NCI-H1694 treated with DMSO at 0.1 percent for 48 hours (cell line): ENCODE measurements at regions not wholly inside any gene's neighbourhood (a gene's known extent, or its start where the extent isn't known, plus 50 kb on each side); places are given as distances from the start of the nearest gene placed in this dataset.

Experiments
- DNase-seq: peaks from one replicate; lab custom pipeline; 2025; lab: John Stamatoyannopoulos, UW

GRCh38 chr2:12110481-12110880 is 364.0 kb downstream of the LPIN1 start:
- DNase-seq = no peak

DNA sequence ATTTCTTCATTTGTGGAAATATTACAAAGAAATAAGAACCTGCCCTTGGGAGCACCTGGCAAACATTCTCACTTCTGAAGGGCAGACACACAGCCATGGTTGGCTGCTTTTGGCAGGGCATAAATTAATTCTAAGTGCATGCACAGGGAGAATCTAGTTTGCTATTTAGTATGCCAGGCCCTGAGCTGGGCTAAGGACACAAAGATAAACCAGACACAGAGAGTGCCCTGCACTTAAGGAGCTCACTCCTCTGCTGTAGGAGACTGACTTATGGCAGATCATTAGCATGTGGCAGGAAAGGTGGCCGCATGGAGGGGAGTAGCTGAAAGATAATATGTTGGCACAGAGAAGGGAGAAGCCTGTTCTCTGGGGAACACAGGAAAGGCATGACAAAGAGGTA is 367.0 kb downstream of the LPIN1 start:
- DNase-seq = no peak

- no peak for DNase-seq
Observed at GRCh38 chr2:12114816-12115215, 368.4 kb downstream of the LPIN1 start.

DNA sequence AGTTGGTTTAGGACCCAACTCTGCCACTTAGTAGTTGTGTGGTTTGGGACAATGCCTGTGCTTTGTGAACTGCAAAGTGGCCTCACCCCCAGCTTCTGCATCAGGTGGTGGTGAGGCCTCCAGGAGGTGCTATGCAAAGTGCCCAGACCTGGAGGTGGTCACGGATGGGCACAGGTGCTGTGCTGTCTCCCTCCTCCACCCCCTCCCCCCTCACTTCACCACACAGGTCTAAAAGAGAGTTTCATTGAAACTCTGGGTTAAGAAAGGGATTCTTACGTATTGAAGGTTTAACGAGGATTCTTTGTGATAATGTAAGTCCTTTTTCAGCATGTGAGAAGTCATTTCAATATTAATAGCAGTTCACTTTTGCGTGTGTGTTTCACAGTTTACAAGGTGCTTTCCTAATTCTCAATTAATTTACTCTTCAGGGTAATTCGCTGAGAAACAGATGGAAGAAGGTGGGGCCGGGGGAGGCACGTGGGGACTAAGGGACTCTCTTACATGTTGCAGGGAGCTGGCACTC is 369.9 kb downstream of the LPIN1 start:
- DNase-seq = no peak

DNA sequence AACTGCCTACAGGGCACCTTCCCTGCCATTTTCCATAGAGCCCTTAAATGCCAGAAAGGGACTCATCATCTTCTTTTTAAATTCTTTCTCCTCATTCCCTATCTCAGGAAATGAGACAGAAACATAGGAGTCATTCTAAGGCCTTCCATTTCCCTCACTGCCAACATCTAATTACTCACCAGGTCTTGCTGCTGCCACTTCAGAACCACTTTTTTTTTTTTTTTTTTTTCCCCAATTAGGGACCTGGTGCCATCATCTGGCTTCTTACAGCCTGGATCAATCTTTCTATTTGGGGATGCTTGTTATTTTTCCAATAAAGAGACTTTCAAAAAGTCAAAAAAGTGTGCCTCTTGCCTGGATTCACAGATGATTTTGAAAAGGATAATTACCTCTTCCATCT is 373.4 kb downstream of the LPIN1 start:
- no peak for DNase-seq

GRCh38 chr2:12120281-12121150 is 374.1 kb downstream of the LPIN1 start:
- DNase-seq = no peak

GRCh38 chr2:12124790-12125189 is 378.4 kb downstream of the LPIN1 start:
- DNase-seq = peak; percentile 90

DNA sequence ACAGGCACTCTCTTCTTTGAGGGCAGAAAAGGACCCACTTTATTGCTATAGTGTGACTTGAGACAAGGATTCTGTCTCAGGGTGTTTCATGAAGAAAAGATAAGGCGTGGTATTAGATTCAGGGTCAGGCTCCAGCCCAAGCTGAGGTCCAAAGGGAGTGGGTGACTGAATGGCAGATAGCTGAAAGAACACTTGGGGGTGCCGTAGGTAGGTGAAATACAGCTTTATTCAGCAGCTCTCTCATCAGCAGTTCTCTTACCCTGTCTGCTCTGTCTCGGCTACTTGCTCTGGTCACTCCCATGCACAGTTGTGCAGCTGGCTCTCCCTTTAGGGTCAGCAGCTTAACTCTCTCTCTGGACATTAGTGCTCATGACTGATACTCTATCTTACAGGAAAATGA is 379.9 kb downstream of the LPIN1 start:
- no peak for DNase-seq

DNA sequence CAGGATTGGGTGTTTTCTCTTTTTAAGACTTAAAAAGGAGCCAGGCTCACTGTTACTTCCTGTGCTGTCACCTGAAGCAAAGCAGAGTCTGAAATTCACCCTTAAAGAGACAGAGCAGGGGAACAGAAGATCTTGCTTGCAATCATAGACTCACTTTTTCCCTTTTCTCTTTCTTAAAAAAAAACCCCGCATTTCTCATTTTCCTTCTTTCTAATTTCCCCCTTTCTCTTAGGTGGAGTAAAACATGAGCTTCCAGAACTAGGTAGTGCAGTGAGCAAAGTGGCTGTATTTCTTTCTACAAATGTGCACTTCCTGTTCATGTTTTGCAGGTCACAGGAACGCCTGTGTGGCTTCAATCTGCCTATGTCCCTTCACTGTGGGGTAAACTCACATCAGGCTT is 381.2 kb downstream of the LPIN1 start:
- no peak for DNase-seq

DNA sequence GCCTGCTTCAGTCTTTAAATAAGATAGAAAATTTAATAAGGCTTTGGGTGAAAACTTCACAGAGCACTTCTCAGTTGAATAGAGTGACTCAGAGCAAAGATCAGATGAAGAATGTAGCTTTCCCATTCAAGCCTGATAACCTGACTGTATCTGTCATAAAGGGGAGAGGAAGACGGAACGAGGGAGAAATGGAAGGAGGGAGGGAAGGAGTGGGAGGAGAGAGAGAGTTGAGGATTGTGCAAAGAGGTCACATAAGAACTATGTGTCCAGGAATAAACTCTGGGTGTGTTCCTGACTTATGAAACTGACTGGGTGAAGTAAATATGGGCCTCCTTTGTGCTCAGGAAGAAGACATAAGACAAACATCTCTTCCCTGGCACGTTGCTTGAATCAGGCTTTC is 385.5 kb downstream of the LPIN1 start:
- DNase-seq = no peak

DNA sequence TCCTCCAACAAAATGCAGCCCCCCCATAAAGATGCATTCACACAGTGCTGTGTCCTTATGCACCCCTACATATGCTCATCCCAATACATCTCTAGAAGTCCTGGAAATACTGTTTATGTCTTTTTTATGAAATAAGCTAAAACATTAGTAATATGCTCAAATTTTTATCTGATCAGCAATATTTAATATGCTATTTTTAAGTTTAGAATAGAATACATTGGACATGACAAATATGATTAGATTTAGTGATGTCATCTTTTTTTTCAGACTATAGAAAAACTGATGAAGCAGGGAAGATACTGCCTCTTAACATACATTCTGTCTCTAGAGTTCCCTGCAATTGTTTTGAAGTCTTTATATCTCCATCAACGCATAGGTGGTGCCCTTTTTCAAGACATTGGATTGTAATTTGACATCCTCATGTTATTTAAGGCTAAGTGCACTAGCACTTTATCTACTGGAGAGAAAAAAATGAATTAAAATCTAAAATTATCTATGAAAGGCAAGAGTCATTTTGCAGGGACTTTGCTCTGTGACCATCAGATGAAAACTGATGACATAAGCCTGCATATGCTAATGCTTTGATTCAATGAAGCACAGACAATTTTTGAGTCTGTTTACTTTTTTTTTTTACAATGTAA is 395.3 kb downstream of the LPIN1 start:
- DNase-seq = peak; percentile 53

GRCh38 chr2:12151716-12152115 is 405.3 kb downstream of the LPIN1 start:
- DNase-seq = no peak

DNA sequence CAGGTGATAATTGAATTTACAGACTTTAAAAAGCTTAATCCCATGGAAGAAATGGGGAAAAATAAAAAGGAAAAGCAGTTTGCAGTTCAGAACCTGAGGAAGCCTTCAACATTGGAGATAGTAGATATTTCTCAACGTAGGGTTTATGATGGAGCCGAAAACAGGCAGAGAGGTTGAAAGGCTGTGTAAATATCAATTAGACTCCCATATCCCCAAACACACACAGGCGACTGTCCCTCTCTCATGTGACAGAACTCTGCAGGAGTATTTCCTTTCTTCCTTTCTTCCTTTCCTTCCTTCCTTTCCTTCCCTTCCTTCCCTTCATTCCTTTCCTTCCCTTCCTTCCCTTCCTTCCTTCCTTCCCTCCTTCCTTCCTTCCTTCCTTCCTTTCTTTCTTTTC is 406.5 kb downstream of the LPIN1 start:
- no peak for DNase-seq

GRCh38 chr2:12155303-12156051 is 409.0 kb downstream of the LPIN1 start:
- no peak for DNase-seq

- no peak for DNase-seq
Observed at GRCh38 chr2:12156349-12156748, 409.9 kb downstream of the LPIN1 start.

DNA sequence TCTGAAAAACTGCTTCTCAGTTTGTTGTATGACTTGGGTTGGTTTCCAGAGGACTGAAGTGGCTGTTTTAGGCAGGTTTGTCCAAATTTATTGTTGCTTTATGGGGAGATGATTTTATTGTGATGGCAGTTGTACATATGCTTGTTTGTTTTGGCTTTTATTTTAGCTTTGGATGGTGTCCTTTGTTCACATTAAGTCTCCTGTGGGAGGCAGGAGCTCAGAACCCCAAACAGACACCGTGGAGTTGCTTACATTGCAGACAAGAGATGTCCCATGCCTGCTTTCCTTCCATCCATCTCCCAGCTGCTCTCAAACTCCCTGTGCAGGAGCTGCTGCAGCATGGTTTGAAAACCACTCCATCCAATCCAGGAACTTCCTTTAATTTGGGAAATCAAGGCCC is 414.7 kb downstream of the LPIN1 start:
- DNase-seq = no peak

DNA sequence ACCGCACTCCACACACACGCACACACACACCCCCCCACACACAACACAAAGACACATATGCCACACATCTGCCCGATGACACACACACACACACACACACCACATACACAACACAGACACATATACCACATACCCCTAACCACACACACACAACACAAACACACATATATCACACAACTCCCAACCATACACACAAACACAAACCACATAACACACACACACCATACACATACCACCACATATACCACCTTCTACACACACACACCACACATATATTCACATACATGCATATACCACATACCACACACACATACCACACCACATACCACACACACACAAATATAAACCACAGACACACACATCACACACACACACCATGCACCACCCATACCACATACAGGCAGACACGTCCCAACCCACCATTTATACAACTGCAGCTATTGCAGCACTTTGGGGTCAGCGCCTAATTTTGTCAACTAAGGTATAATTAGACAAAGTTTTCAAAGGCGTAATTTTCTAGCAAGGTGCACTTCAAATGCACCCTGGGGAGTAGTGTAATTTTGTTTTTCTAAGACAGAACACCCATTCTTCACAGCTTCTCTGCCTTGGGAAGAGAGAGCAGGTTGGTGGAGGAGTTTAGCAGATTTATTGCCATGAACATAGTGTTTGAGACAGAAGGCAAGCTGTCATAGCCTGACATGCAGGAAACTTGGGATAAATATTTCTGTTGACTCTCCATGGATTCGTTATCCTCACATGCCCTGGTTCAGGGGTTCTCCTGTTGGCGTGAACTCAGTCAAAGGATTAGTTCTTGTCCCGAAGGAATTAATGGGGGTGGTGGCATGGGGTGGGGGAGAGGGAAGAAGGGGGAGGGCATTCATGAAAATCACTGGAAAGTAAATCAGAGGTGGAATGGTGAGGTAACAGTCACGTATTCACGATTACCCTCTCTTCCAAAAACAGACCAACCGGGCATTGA is 416.1 kb downstream of the LPIN1 start:
- DNase-seq = peak; percentile 43

DNA sequence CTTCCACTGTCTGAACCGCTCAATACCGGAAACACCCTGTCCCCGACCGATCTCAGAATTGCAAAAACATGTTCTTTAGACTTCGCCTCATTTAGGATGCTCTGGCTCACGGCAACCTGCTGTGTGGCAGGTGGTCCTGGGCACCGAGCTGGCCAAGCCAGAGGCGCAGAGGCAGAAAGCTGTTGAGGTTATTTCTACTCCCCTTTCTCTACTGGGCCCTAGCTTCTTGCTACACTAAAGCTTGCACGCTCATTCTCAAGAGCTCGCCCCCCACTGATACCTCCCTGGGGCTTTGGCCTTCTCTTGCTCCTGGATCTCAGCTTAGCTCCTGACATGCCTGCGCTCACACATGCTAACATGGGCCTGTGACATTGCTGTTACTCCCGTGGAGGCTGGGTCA is 417.4 kb downstream of the LPIN1 start:
- peak; percentile 37 for DNase-seq

GRCh38 chr2:12164689-12165088 is 418.3 kb downstream of the LPIN1 start:
- no peak for DNase-seq

DNA sequence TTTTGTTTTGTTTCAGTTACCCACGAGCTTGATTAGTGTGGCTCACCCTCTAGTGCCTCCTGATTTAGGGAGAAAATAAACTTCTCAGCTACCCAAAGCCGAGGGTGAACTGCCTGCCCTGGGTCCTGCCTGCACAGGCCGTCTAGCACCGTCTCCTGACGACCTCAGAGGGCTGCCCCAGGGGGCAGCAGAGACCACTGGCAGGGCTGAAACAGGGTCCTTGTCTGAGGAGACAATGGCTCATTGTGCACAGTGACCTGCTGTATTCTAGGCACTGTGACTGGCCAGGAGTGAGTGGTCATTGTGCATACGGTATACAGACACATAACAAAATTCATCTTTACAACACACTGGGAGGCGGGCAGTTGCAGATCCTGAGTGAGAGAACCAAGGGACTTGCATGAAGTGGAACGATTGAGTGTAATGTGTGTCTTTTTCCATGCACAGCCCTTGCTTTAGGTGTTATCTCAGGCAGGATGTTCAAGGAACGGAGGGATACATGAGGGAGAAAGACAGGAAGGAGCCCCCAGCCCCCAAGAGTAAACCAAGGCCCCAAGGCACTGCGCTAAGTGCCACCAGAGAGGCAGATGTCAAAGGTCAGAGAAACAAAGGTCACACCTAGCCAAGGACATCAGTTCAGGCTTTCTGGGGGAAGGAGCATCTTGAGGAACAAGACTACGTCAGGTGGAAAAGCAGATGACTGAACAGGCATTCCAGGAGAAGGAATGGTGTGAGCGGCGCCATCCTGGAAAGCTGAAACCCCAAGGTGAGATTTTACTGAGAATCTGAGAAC is 421.3 kb downstream of the LPIN1 start:
- DNase-seq = no peak

GRCh38 chr2:12168354-12168753 is 421.9 kb downstream of the LPIN1 start:
- DNase-seq = no peak
